NOMO-1 treated with DMSO at 0.1 percent for 48 hours (cell line): ENCODE measurements at regions not wholly inside any gene's neighbourhood (a gene's known extent, or its start where the extent isn't known, plus 50 kb on each side); places are given as distances from the start of the nearest gene placed in this dataset.

Experiments used
- DNase-seq: peaks from one replicate; lab custom pipeline; 2025; ENCODE audit not compliant: unreplicated experiment; lab: John Stamatoyannopoulos, UW

- DNase-seq, result no peak
Measured at GRCh38 chr1:79325705-79326104, 319.2 kb upstream of the ADGRL4 start.

GRCh38 chr1:79325126-79325525 is 318.6 kb upstream of the ADGRL4 start:
- no peak for DNase-seq

- DNase-seq, result no peak
Measured at GRCh38 chr1:79323239-79324025, 316.9 kb upstream of the ADGRL4 start.

GRCh38 chr1:79322511-79323027 is 316.0 kb upstream of the ADGRL4 start:
- no peak for DNase-seq

- no peak for DNase-seq
Measured at GRCh38 chr1:79312438-79312837, 305.9 kb upstream of the ADGRL4 start.

- no peak for DNase-seq
Measured at GRCh38 chr1:79310609-79311008, 304.1 kb upstream of the ADGRL4 start.

- DNase-seq, result no peak
Measured at GRCh38 chr1:79304131-79304530, 297.6 kb upstream of the ADGRL4 start.

- no peak for DNase-seq
Measured at GRCh38 chr1:79303040-79303439, 296.5 kb upstream of the ADGRL4 start.

GRCh38 chr1:79302380-79302930 is 295.9 kb upstream of the ADGRL4 start:
- no peak for DNase-seq

- DNase-seq, result no peak
Measured at GRCh38 chr1:79295967-79296366, 289.4 kb upstream of the ADGRL4 start.

- no peak for DNase-seq
Measured at GRCh38 chr1:79293611-79294010, 287.1 kb upstream of the ADGRL4 start.

- DNase-seq, result no peak
Measured at GRCh38 chr1:79290927-79291474, 284.5 kb upstream of the ADGRL4 start.

- no peak for DNase-seq
Measured at GRCh38 chr1:79287982-79288381, 281.5 kb upstream of the ADGRL4 start.

- no peak for DNase-seq
Measured at GRCh38 chr1:79285667-79286066, 279.1 kb upstream of the ADGRL4 start.

GRCh38 chr1:79283451-79283850 is 276.9 kb upstream of the ADGRL4 start:
- DNase-seq, result no peak

GRCh38 chr1:79281442-79281841 is 274.9 kb upstream of the ADGRL4 start:
- no peak for DNase-seq

GRCh38 chr1:79271759-79272158 is 265.2 kb upstream of the ADGRL4 start:
- no peak for DNase-seq

GRCh38 chr1:79264975-79265818 is 258.7 kb upstream of the ADGRL4 start:
- peak; percentile 41 for DNase-seq

GRCh38 chr1:79264285-79264684 is 257.8 kb upstream of the ADGRL4 start:
- DNase-seq, result peak; percentile 24

- DNase-seq, result no peak
Measured at GRCh38 chr1:79262745-79263258, 256.3 kb upstream of the ADGRL4 start.
